ENCODE measurements at regions not wholly inside any gene's neighbourhood (a gene's known extent, or its start where the extent isn't known, plus 50 kb on each side); places are given as distances from the start of the nearest gene placed in this dataset.

DNA sequence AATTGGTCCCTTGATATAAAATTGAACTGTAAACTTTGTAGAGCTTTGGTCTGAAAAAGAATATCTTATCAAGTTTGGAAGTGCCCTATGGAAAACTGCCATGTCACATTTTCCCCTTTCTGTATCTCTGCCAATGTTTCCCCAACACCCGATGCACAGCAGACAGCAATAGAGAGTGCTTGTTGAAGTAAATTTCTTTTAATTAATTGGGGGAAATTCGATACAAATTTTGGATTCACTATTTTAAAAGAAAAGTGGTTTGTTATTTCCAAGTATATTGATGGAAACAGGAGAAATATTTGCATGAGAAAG lies 208.1 kb downstream of the OGFRL1 start (continued):
- TF ChIP-seq, protein P1, sequence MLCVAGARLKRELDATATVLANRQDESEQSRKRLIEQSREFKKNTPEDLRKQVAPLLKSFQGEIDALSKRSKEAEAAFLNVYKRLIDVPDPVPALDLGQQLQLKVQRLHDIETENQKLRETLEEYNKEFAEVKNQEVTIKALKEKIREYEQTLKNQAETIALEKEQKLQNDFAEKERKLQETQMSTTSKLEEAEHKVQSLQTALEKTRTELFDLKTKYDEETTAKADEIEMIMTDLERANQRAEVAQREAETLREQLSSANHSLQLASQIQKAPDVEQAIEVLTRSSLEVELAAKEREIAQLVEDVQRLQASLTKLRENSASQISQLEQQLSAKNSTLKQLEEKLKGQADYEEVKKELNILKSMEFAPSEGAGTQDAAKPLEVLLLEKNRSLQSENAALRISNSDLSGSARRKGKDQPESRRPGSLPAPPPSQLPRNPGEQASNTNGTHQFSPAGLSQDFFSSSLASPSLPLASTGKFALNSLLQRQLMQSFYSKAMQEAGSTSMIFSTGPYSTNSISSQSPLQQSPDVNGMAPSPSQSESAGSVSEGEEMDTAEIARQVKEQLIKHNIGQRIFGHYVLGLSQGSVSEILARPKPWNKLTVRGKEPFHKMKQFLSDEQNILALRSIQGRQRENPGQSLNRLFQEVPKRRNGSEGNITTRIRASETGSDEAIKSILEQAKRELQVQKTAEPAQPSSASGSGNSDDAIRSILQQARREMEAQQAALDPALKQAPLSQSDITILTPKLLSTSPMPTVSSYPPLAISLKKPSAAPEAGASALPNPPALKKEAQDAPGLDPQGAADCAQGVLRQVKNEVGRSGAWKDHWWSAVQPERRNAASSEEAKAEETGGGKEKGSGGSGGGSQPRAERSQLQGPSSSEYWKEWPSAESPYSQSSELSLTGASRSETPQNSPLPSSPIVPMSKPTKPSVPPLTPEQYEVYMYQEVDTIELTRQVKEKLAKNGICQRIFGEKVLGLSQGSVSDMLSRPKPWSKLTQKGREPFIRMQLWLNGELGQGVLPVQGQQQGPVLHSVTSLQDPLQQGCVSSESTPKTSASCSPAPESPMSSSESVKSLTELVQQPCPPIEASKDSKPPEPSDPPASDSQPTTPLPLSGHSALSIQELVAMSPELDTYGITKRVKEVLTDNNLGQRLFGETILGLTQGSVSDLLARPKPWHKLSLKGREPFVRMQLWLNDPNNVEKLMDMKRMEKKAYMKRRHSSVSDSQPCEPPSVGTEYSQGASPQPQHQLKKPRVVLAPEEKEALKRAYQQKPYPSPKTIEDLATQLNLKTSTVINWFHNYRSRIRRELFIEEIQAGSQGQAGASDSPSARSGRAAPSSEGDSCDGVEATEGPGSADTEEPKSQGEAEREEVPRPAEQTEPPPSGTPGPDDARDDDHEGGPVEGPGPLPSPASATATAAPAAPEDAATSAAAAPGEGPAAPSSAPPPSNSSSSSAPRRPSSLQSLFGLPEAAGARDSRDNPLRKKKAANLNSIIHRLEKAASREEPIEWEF (IDR thresholded peaks at IDR 0.05; ENCODE audit: insufficient replicate concordance, low read depth, low read length), result no peak
- TF ChIP-seq ZNF687 (IDR thresholded peaks at IDR 0.05), result no peak
- no peak for TF ChIP-seq TBL1XR1 (IDR thresholded peaks at IDR 0.05; ENCODE audit: low read depth, low read length)

DNA sequence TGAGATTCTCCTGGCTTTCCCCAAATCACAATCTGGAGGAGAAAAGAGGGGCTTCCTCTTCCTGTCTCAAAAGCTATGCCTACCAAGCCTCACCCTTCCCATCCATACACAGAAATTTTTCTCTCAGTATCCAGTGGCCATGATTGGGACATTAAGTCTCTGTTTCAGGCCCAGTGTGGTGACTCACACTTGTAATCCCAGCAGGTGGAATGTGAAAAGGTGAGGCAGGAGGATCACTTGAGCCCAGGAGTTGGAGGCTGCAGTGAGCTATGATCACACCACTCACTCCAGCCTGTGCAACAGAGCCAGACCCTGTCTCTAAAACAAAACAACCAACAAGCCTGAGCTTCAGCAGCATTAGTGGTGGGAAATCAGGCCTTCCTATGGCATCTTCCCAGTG lies 210.0 kb downstream of the OGFRL1 start:
- Histone ChIP-seq H3K9me3 (replicated peaks; ENCODE audit: control insufficient read depth, insufficient read depth, low read length) (no peaks in the 10 kb centered on the region), H3K4me3 (no peak overlapping the region), H3K36me3 (ENCODE audit: control insufficient read depth in 2 of 2, insufficient read depth in 2 of 2, low read length in 1 of 2) (no peaks in the 10 kb centered on the region), H3K9ac (ENCODE audit: control insufficient read depth, insufficient read depth, low read length) (no peak overlapping the region), H3K4me1 (ENCODE audit: control insufficient read depth, insufficient read depth, low read length) (peaks cover 5% of the 10 kb centered on the region; the same call in 1 of the 2 replicates), H3K4me2 (ENCODE audit: control insufficient read depth, insufficient read depth) (no peak overlapping the region), H3K27me3 (replicated peaks in 1 of 2; ENCODE audit: control insufficient read depth in 2 of 2, insufficient read depth in 2 of 2, low read length in 1 of 2) (no peaks in the 10 kb centered on the region), H4K20me1 (ENCODE audit: control insufficient read depth, insufficient read depth) (no peaks in the 10 kb centered on the region), H3K79me2 (ENCODE audit: control insufficient read depth, insufficient read depth, low read length) (no peaks in the 10 kb centered on the region), H2AFZ (ENCODE audit: control insufficient read depth, low read depth, low read length) (no peak overlapping the region), H3K27ac (ENCODE audit: control insufficient read depth, insufficient read depth) (no peak overlapping the region)
- no TSS peak for BruUV-seq (replicated peaks)
- intact Hi-C loops (cut with micrococcal nuclease; ENCODE audit: unreplicated experiment) (no loop called here), in situ Hi-C loops (cut with MboI) (no loop called here)
- ChIA-PET RAD21 (ENCODE audit: unreplicated experiment) (no interaction called here), POLR2A (no interaction called here), SMC1A (ENCODE audit: uncharacterized antibody, unreplicated experiment) (no interaction called here), CTCF (interaction anchor here (1.9 kb wide), 1 partner anchor 10 kb away, joined by 7 read pairs; no protein-coding TSS in a partner anchor)
- DNase-seq (ENCODE audit: low read depth, low spot score) (no peak), FAIRE-seq (no peak), ATAC-seq (no peak)
- TF ChIP-seq IKZF1 (conservative IDR thresholded peaks at IDR 0.05) (no peak), ESRRA (IDR thresholded peaks at IDR 0.05; ENCODE audit: low read length) (no peak), CTCF (IDR thresholded peaks at IDR 0.05 in 2 of 3, conservative IDR thresholded peaks at IDR 0.05 in 1 of 3; ENCODE audit: control insufficient read depth in 2 of 3, extremely low read depth in 1 of 3, insufficient read depth in 1 of 3, low read depth in 3 of 3, low read length in 3 of 3) (no peak), PAX8 (IDR thresholded peaks at IDR 0.05) (no peak)
- TF ChIP-seq, protein P2, sequence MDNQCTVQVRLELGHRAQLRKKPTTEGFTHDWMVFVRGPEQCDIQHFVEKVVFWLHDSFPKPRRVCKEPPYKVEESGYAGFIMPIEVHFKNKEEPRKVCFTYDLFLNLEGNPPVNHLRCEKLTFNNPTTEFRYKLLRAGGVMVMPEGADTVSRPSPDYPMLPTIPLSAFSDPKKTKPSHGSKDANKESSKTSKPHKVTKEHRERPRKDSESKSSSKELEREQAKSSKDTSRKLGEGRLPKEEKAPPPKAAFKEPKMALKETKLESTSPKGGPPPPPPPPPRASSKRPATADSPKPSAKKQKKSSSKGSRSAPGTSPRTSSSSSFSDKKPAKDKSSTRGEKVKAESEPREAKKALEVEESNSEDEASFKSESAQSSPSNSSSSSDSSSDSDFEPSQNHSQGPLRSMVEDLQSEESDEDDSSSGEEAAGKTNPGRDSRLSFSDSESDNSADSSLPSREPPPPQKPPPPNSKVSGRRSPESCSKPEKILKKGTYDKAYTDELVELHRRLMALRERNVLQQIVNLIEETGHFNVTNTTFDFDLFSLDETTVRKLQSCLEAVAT (IDR thresholded peaks at IDR 0.05), result no peak
